Panc1 (cell line): ENCODE measurements at regions not wholly inside any gene's neighbourhood (a gene's known extent, or its start where the extent isn't known, plus 50 kb on each side); places are given as distances from the start of the nearest gene placed in this dataset.
"Not testable (repeated sequence)": the region's sequence is repeated elsewhere in the genome, so short reads cannot be mapped to it uniquely, and the experiment has no call there.

Source experiments
- ATAC-seq: fragments of 200-7000 bp; cut with Tn5 transposase; 2 replicates; pipeline ENCODE4 v1.9.1; 2020; ENCODE audit warnings: mild to moderate bottlenecking, moderate library complexity
- BruUV-seq: library from RNA; stranded (reverse); fragments of 400-500 nt; replicated peaks from 2 replicates; lab custom pipeline; 2021; lab: Mats Ljungman, UMichigan
- CTCF ChIA-PET: fragments of 300-600 bp; sonication (Branson Sonifier 250); formaldehyde crosslinking; loops from one replicate; lab custom pipeline; 2022; ENCODE audit warnings: antibody characterized with exemption; lab: Charles Lee
- POLR2A ChIA-PET: fragments of 300-600 bp; sonication (Branson Sonifier 250); formaldehyde crosslinking; loops from one replicate; lab custom pipeline; 2022; ENCODE audit warnings: antibody characterized with exemption; lab: Charles Lee
- DNase-seq: peaks from one replicate; pipeline ENCODE4 v3.0.0-alpha.2; 2010; ENCODE audit warnings: low read depth, low spot score
- H3K27ac ChIP-seq: 2 replicates; pipeline ENCODE4 v1.5.1; 2011; ENCODE audit warnings: mild to moderate bottlenecking, low read length, inconsistent platforms
- H3K27me3 ChIP-seq: fragments of 200-500 bp; sonication (Bioruptor generic); 2 replicates; pipeline ENCODE4 v1.6.0; 2014; ENCODE audit warnings: low read length, inconsistent platforms; ENCODE audit not compliant: control insufficient read depth, insufficient read depth
- H3K36me3 ChIP-seq: fragments of 200-500 bp; sonication (Bioruptor generic); 2 replicates; pipeline ENCODE4 v1.5.1; 2014; ENCODE audit warnings: inconsistent platforms, mild to moderate bottlenecking, low read length, moderate library complexity; ENCODE audit not compliant: control insufficient read depth, insufficient read depth
- H3K4me1 ChIP-seq: 2 replicates; pipeline ENCODE4 v1.5.1; 2011; ENCODE audit warnings: inconsistent platforms, mild to moderate bottlenecking, low read length, moderate library complexity; ENCODE audit not compliant: control insufficient read depth, insufficient read depth
- H3K4me3 ChIP-seq, 2 experiments: 2 replicates each; pipeline ENCODE4 v1.5.1; 2011 to 2012; ENCODE audit warnings: low read depth in 2 of 2, low read length in 2 of 2, mild to moderate bottlenecking in 2 of 2, inconsistent platforms in 1 of 2, moderate library complexity in 1 of 2
- H3K9me3 ChIP-seq: fragments of 200-500 bp; sonication (Bioruptor generic); 2 replicates; pipeline ENCODE4 v1.5.1; 2014; ENCODE audit warnings: low read depth, mild to moderate bottlenecking, inconsistent platforms, low read length, moderate library complexity; ENCODE audit not compliant: control insufficient read depth, insufficient read depth
- CTCF ChIP-seq: fragments of 450-650 bp; IDR thresholded peaks from 2 replicates; pipeline ENCODE4 v1.5.1; 2017; ENCODE audit warnings: mild to moderate bottlenecking
- REST ChIP-seq, 2 experiments: IDR thresholded peaks; 2 replicates each; pipeline ENCODE4 v1.6.1; 2011 to 2012; ENCODE audit warnings: low read depth in 2 of 2, control low read depth in 1 of 2, low read length in 1 of 2, mild to moderate bottlenecking in 1 of 2, moderate library complexity in 1 of 2; ENCODE audit not compliant: insufficient read depth in 1 of 2
- SIN3A ChIP-seq: IDR thresholded peaks from 2 replicates; pipeline ENCODE4 v1.6.1; 2012; ENCODE audit warnings: low read depth, mild to moderate bottlenecking, low read length, moderate library complexity, borderline replicate concordance; ENCODE audit not compliant: insufficient read depth
- TCF7L2 ChIP-seq: IDR thresholded peaks from 2 replicates; pipeline ENCODE4 v1.6.1; 2011; ENCODE audit warnings: mild to moderate bottlenecking, low read depth, low read length, inconsistent platforms
- in situ Hi-C: cut with HindIII; loops from 2 replicates; pipeline ENCODE4 v1.10.0; 2016; ENCODE audit warnings: low sequenced_read_pairs, low pct_unique_long_range_greater_than_20kb
- intact Hi-C: fragments of 100-400 bp; cut with micrococcal nuclease; formaldehyde crosslinking; loops from one replicate; pipeline ENCODE4 v1.10.0; 2022; ENCODE audit not compliant: unreplicated experiment

GRCh38 chr15:22253676-22254408, 173.5 kb downstream of the OR4M2 start:
- no peaks in the 10 kb centered on the region for H3K27me3 ChIP-seq
- H3K4me3 ChIP-seq: no peak overlapping the region
- H3K4me1 ChIP-seq: no peaks in the 10 kb centered on the region
- CTCF ChIA-PET: no interaction called here
- TF ChIP-seq CTCF (no peak), SIN3A (no peak), TCF7L2 (no peak), REST (IDR thresholded peaks at IDR 0.05; ENCODE audit: insufficient read depth in 1 of 2, low read depth in 2 of 2, low read length in 1 of 2) (no peak)
- no peak for DNase-seq
- no peak overlapping the region for H3K27ac ChIP-seq
- no TSS peak for BruUV-seq
- in situ Hi-C loops: no loop called here
- no peaks in the 10 kb centered on the region for H3K36me3 ChIP-seq
- no peaks in the 10 kb centered on the region for H3K9me3 ChIP-seq
- ATAC-seq: no peak
- intact Hi-C loops: no loop called here
- POLR2A ChIA-PET: no interaction called here

- H3K9me3 ChIP-seq, H3K27me3 ChIP-seq, H3K4me1 ChIP-seq, H3K36me3 ChIP-seq, DNase-seq, POLR2A ChIA-PET, intact Hi-C loops, H3K27ac ChIP-seq, BruUV-seq, CTCF ChIA-PET, H3K4me3 ChIP-seq, in situ Hi-C loops: not testable (repeated sequence)
- peak; percentile 33; the same call in 1 of the 2 replicates for ATAC-seq
Measured at GRCh38 chr15:22254409-22255045, 174.2 kb downstream of the OR4M2 start.

GRCh38 chr15:22255606-22256005, 175.3 kb downstream of the OR4M2 start:
- in situ Hi-C loops, H3K27me3 ChIP-seq, H3K9me3 ChIP-seq, H3K27ac ChIP-seq, intact Hi-C loops, ATAC-seq, H3K4me3 ChIP-seq, CTCF ChIA-PET, H3K36me3 ChIP-seq, BruUV-seq, POLR2A ChIA-PET, H3K4me1 ChIP-seq, DNase-seq: not testable (repeated sequence)

GRCh38 chr15:22256389-22257046, 176.2 kb downstream of the OR4M2 start:
- CTCF ChIA-PET, in situ Hi-C loops, H3K4me3 ChIP-seq, H3K27me3 ChIP-seq, DNase-seq, ATAC-seq, H3K4me1 ChIP-seq, BruUV-seq, H3K9me3 ChIP-seq, intact Hi-C loops, POLR2A ChIA-PET, H3K27ac ChIP-seq, H3K36me3 ChIP-seq: not testable (repeated sequence)
